Prostate gland (tissue), 2 donors: ENCODE measurements at regions not wholly inside any gene's neighbourhood (a gene's known extent, or its start where the extent isn't known, plus 50 kb on each side); places are given as distances from the start of the nearest gene placed in this dataset.

ENCODE experiments used
- POLR2A ChIP-seq: fragments of 450-650 bp; IDR thresholded peaks from one replicate; pipeline ENCODE4 v1.6.1; 2016; ENCODE audit warnings: antibody characterized with exemption, mild to moderate bottlenecking
- TF ChIP-seq, protein P1 (sequence below), 4 experiments: fragments of 200-600 bp in 2 of 4; fragments of 450-650 bp in 2 of 4; sonication (generic) in 2 of 4; IDR thresholded peaks; 1 replicate in 3 of 4; 2 replicates in 1 of 4; pipeline ENCODE4 v1.5.1; 2016 to 2019; ENCODE audit warnings: antibody characterized with exemption in 4 of 4, mild to moderate bottlenecking in 2 of 4, moderate library complexity in 2 of 4

DNA sequence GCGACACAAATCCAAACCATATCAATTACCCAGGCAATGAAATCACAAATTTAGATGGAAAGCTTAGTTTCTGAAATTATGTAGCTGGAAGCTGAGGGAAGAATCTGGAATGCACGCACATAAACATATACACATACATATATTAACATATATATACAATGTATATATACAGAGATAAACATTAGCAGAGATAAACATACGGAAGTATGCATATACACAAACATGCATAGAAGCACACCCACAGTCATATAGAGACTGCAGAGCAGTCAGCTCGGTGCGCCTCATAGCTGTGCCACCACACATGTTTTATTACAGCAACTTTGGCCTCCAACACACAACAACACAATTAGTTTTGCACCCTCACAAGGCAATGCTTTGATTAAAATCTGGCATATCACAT, 288.1 kb downstream of the TEX29 start:
- TF ChIP-seq, protein P1, sequence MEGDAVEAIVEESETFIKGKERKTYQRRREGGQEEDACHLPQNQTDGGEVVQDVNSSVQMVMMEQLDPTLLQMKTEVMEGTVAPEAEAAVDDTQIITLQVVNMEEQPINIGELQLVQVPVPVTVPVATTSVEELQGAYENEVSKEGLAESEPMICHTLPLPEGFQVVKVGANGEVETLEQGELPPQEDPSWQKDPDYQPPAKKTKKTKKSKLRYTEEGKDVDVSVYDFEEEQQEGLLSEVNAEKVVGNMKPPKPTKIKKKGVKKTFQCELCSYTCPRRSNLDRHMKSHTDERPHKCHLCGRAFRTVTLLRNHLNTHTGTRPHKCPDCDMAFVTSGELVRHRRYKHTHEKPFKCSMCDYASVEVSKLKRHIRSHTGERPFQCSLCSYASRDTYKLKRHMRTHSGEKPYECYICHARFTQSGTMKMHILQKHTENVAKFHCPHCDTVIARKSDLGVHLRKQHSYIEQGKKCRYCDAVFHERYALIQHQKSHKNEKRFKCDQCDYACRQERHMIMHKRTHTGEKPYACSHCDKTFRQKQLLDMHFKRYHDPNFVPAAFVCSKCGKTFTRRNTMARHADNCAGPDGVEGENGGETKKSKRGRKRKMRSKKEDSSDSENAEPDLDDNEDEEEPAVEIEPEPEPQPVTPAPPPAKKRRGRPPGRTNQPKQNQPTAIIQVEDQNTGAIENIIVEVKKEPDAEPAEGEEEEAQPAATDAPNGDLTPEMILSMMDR (IDR thresholded peaks at IDR 0.05), result no peak
- TF ChIP-seq POLR2A, result no peak
